AG04449 (cell line): ENCODE measurements at regions not wholly inside any gene's neighbourhood (a gene's known extent, or its start where the extent isn't known, plus 50 kb on each side); places are given as distances from the start of the nearest gene placed in this dataset.

Source experiments
- CTCF ChIA-PET: fragments of 350-600 bp; formaldehyde crosslinking; extraction: SDS; loops from one replicate; lab custom pipeline; 2021; ENCODE audit warnings: antibody characterized with exemption; lab: Yijun Ruan, JAX
- POLR2A ChIA-PET: fragments of 400-600, 350-600 bp; formaldehyde crosslinking; extraction: SDS; loops from one replicate; lab custom pipeline; 2020; ENCODE audit warnings: antibody characterized with exemption, inconsistent platforms; lab: Yijun Ruan, JAX
- DNase-seq: peaks from one replicate; pipeline ENCODE4 v3.0.0-alpha.2; 2010; ENCODE audit warnings: low read depth, low spot score
- H3K4me3 ChIP-seq: 2 replicates; pipeline ENCODE4 v1.5.1; 2011; ENCODE audit warnings: low read depth, mild to moderate bottlenecking, control low read depth, low read length
- TF ChIP-seq, protein P1 (sequence below): IDR thresholded peaks from one replicate; pipeline ENCODE4 v1.5.1; 2011; ENCODE audit warnings: mild to moderate bottlenecking, moderate library complexity, low read length, control low read depth, inconsistent platforms; ENCODE audit not compliant: insufficient read depth; ENCODE audit errors: missing control alignments

DNA sequence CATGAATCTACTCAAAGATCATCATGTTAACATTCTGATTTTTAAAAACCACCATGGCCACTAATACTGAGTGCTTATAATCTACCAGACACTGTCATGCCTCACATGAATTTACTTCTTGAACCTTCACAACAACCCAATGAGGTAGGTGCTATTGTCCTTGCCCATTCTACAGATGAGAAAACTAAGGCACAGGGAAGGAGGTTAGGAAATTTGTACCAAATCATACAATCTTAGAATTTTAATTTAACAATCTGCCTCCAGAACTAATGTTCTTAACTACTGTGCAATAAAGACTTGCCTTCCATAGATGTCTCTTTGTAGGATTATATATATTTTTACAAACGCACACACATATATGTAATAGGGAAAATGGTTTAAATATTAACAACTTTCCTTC lies 269.5 kb downstream of the ALDH8A1 start:
- no peak for DNase-seq
- CTCF ChIA-PET, result interaction anchor here (1.2 kb wide), 1 partner anchor 202 kb away, joined by 3 read pairs; no protein-coding TSS in a partner anchor
- POLR2A ChIA-PET, result no interaction called here
- TF ChIP-seq, protein P1, sequence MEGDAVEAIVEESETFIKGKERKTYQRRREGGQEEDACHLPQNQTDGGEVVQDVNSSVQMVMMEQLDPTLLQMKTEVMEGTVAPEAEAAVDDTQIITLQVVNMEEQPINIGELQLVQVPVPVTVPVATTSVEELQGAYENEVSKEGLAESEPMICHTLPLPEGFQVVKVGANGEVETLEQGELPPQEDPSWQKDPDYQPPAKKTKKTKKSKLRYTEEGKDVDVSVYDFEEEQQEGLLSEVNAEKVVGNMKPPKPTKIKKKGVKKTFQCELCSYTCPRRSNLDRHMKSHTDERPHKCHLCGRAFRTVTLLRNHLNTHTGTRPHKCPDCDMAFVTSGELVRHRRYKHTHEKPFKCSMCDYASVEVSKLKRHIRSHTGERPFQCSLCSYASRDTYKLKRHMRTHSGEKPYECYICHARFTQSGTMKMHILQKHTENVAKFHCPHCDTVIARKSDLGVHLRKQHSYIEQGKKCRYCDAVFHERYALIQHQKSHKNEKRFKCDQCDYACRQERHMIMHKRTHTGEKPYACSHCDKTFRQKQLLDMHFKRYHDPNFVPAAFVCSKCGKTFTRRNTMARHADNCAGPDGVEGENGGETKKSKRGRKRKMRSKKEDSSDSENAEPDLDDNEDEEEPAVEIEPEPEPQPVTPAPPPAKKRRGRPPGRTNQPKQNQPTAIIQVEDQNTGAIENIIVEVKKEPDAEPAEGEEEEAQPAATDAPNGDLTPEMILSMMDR, result no peak
- H3K4me3 ChIP-seq, result no peak overlapping the region

DNA sequence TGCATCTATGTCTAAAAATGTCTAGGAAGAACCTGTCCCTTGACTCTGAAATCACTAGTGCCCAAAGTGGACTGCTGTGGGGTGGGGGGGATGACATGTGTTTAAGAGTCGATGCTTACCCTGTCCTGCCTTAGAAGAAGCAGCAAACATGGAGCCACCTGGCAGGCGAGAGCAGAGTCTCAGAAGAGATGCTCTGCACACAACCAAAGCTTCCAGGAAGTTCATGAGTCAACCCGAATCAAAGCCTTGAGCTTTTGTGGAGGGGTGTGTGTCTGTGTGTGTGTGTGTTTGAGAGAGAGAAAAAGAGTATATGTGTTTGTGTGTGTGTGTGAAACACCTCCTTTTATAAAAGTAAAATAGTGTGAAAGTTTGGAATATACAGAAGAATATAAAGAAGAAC lies 269.9 kb downstream of the ALDH8A1 start:
- TF ChIP-seq, protein P1, result no peak
- no peak for DNase-seq
- no peak overlapping the region for H3K4me3 ChIP-seq
- CTCF ChIA-PET, result interaction anchor here (0.6 to 1.2 kb wide), 2 partner anchors 203 to 313 kb away, joined by 3 to 4 read pairs; no protein-coding TSS in a partner anchor
- POLR2A ChIA-PET, result no interaction called here

DNA sequence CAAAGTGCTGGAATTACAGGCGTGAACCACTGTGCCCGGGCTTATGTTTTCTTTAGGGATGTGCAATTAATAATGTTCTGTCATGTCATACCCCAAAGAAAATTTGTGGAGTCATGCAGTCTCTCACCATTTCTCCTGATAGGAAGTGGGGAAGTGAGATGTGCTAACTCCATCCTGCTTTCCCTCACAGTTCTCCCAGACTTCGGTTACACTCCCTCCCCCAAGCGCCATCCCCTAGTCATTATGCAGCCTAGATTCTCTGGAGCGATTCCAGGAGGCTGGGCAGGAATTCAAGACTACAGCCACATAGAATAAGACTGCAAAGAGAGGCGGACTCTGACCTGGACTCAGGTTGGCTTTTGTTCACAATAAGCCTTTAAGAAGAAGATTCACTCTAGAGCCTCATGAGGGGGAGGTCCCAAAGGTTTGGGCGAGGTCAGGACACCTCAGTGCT lies 271.4 kb downstream of the ALDH8A1 start:
- ChIA-PET POLR2A (no interaction called here), CTCF (no interaction called here)
- DNase-seq, result no peak
- H3K4me3 ChIP-seq, result no peak overlapping the region
- TF ChIP-seq, protein P1, result no peak

DNA sequence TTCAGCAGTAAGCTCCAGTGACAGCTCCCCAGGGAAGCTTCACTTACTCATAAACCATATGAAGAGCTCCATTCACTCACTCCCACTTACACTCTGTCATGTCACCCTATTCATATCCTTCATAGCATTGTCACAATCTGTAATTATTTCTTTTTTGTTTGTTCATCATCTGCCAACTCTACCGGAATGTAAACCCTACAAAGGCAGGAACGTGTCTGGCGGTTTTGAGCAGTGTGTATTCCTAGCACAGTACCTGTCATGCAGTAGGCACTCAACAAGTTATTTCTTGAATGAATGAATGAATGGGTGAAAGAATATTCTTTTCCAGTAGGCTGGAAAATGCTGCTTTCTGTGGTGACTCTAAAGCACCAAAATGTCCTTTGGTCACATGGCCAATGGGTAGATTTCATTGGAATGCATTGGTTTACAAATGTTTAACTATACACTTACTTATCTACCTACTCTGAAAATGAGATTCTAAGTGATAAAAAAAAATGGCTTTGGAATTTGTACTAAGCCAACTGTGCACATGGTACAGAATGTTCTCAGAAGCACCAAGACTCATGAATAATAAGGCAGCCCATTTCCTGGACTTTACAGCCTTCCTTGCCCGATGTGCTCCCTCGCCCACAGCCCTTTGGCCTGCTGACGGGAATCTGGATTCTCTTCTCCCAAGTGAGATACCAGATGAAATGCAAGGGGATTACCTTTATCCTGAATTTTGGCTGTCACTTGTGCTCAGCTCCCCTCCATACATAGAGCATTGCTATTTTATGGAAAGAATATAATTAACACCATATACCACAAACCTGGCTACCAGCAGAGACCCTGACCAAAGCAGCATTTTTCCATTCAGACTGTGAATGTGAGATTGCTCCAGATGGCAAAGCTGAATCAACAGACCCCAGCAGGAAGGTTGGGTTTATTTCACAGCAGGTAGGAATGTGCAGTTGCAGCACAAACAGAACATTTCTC lies 273.3 kb downstream of the ALDH8A1 start:
- ChIA-PET CTCF (interaction anchor here (0.6 kb wide), 1 partner anchor 33 kb away, joined by 3 read pairs; no protein-coding TSS in a partner anchor), POLR2A (no interaction called here)
- DNase-seq, result no peak
- TF ChIP-seq, protein P1, result no peak
- H3K4me3 ChIP-seq, result no peak overlapping the region

DNA sequence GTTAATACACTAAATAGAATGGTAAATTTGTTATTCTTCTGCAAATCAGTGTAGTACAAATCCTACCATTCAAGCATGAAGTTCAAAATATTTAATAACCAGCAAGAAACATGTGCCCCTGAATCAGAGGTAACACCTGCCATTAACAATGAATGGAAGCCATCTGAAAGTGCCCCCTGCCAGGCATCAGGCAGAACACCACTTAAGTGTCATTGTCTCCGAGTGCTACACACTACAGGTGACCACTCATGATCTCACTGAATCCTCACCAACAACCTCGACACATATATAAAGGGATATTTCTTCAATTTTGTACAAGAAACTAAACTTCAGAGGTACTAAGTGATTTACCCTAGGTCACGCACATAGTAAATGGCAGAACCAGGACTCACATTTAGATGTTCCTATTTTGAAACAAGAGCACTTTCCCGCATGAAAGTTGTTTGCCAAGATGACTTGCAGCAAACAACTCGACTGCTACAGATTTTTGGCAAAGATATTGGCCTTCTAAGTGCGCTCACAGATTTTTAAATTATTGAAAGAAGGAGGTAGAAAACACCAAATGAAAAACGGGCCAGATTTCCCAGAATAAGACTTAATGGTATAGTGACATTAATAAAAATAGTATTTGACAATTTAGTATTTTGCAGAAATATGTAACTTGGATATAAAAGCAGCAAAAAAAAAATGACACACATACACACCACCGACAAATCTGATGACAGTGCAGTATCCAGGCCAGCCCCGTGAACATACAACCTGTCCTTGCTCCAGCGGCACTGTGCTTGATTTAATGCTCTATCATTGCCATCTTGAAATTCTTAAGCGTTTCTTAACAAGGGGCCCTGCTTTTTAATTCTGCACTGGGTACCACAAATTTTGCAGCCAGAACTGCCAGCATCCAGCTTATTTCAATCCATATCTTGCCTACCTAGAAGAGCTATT lies 274.5 kb downstream of the ALDH8A1 start:
- no peak for DNase-seq
- H3K4me3 ChIP-seq, result no peak overlapping the region
- CTCF ChIA-PET, result interaction anchor here (0.6 to 1.0 kb wide), 3 partner anchors 34 to 480 kb away, joined by 3 read pairs; no protein-coding TSS in a partner anchor
- POLR2A ChIA-PET, result no interaction called here
- TF ChIP-seq, protein P1, result no peak
